HCT116 (cell line): ENCODE measurements at regions not wholly inside any gene's neighbourhood (a gene's known extent, or its start where the extent isn't known, plus 50 kb on each side); places are given as distances from the start of the nearest gene placed in this dataset.

Experiments
- EZH2 ChIP-seq: fragments of 200-600 bp; sonication (generic); IDR thresholded peaks from 2 replicates; pipeline ENCODE4 v1.6.1; 2017; ENCODE audit warnings: antibody characterized with exemption, mixed run types
- MAX ChIP-seq: IDR thresholded peaks from 2 replicates; pipeline ENCODE4 v1.6.1; 2012
- ZNF274 ChIP-seq: fragments of 200-500 bp; sonication (Bioruptor generic); IDR thresholded peaks from 2 replicates; pipeline ENCODE4 v1.6.1; 2014; ENCODE audit warnings: mild to moderate bottlenecking, low read depth, low read length, inconsistent platforms

GRCh38 chr18:60543646-60544045 is 171.1 kb upstream of the MC4R start:
- TF ChIP-seq EZH2, result no peak
- TF ChIP-seq MAX, result no peak
- TF ChIP-seq ZNF274, result no peak
